NT2/D1 (cell line): ENCODE measurements at regions not wholly inside any gene's neighbourhood (a gene's known extent, or its start where the extent isn't known, plus 50 kb on each side); places are given as distances from the start of the nearest gene placed in this dataset.

Experiments used
- DNase-seq: peaks from one replicate; pipeline ENCODE4 v3.0.0-alpha.2; 2011; ENCODE audit warnings: low read depth, low spot score
- H3K27me3 ChIP-seq: 2 replicates; pipeline ENCODE4 v1.6.0; 2011; ENCODE audit warnings: mild to moderate bottlenecking; ENCODE audit not compliant: insufficient read length, insufficient read depth
- H3K36me3 ChIP-seq: 2 replicates; pipeline ENCODE4 v1.6.1; 2011; ENCODE audit warnings: mild to moderate bottlenecking, low read length, mixed read lengths; ENCODE audit not compliant: insufficient read depth, insufficient read length
- H3K4me1 ChIP-seq: 2 replicates; pipeline ENCODE4 v1.5.1; 2011; ENCODE audit not compliant: insufficient read depth, insufficient read length
- H3K4me3 ChIP-seq: 2 replicates; pipeline ENCODE4 v1.5.1; 2011; ENCODE audit warnings: low read depth; ENCODE audit not compliant: insufficient read length
- H3K9ac ChIP-seq: 2 replicates; pipeline ENCODE4 v1.6.0; 2011; ENCODE audit warnings: low read depth; ENCODE audit not compliant: insufficient read length
- H3K9me3 ChIP-seq: 2 replicates; pipeline ENCODE4 v1.5.1; 2011; ENCODE audit warnings: mild to moderate bottlenecking, low read length; ENCODE audit not compliant: insufficient read depth
- SUZ12 ChIP-seq: IDR thresholded peaks from 2 replicates; pipeline ENCODE4 v1.6.1; 2011; ENCODE audit not compliant: insufficient read length, insufficient read depth; ENCODE audit errors: extremely low read depth
- YY1 ChIP-seq: IDR thresholded peaks from 2 replicates; pipeline ENCODE4 v1.6.1; 2011; ENCODE audit not compliant: insufficient read length, insufficient read depth
- ZNF274 ChIP-seq: IDR thresholded peaks from 2 replicates; pipeline ENCODE4 v1.6.1; 2011; ENCODE audit warnings: mild to moderate bottlenecking, low read depth, low read length

DNA sequence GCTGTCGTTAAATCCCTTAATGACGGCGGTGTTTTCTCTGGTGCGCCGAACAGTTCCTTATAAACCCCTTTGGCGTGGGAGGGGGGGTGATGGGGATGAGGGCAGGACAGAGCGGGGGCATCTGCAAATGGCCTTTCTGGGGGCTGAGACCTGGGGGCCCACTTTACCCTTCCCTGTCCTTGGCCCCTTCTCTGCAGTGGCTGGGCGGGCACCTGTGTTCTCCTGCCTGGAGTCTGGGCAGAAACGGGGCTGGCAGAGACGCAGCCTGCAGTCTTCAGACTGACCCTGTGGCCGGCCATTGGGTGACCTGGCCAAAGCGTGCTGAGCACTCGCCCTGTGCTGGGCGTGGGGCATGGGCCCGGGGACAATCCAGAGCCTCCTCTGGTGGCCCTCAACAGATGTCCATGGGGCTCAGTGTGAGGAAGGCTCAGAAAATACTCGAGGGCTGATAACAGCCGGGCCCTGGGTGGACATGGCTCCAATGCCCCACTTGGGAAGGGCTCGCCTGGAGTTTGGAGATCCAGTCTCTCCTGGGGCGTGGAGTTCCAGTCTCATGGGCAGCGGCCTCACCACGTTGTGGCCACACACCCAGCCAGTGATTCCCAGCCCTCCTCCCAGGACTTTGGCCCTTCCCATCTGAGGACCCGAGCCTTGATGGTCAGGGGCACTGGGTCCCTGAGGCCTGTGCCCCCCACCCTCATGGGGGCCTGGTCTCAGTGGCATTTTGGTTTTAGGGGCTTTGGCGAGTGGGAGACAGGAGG lies 50.8 kb upstream of the ACTRT2 start:
- H3K36me3 ChIP-seq, result no peaks in the 10 kb centered on the region
- no peaks in the 10 kb centered on the region for H3K27me3 ChIP-seq
- no peaks in the 10 kb centered on the region for H3K9me3 ChIP-seq
- no peak for DNase-seq
- H3K4me3 ChIP-seq, result no peak overlapping the region
- H3K9ac ChIP-seq, result no peak overlapping the region
- peaks cover 3% of the 10 kb centered on the region for H3K4me1 ChIP-seq
- TF ChIP-seq ZNF274, result no peak

DNA sequence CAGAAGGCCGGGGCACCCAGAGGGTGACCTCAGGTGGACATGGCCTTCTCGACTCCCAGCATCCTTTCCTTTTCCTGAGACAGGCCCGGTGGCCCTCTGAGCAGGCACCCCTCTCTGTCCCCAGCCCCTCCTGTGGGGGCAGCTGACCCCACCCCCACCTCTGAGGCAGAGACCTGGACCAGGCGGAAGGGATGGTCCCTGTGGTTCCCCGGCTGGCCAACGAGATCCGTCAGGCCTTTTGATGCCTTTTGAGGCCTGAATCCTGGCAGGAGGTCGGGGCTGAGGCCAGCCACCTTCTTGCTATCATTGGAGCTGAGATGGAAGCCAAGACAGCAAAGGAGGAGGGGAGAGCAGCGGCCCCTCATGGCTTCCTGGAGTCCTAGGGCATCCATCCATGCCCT lies 50.2 kb upstream of the ACTRT2 start:
- no peak for DNase-seq
- H3K9me3 ChIP-seq, result no peaks in the 10 kb centered on the region
- TF ChIP-seq SUZ12 (no peak), YY1 (no peak), ZNF274 (no peak)
- no peaks in the 10 kb centered on the region for H3K27me3 ChIP-seq
- H3K4me3 ChIP-seq, result no peak overlapping the region
- H3K9ac ChIP-seq, result no peak overlapping the region
- no peaks in the 10 kb centered on the region for H3K36me3 ChIP-seq
- peaks cover 3% of the 10 kb centered on the region for H3K4me1 ChIP-seq
